NCI-H82 treated with DMSO at 0.1 percent for 48 hours (cell line): ENCODE measurements at regions not wholly inside any gene's neighbourhood (a gene's known extent, or its start where the extent isn't known, plus 50 kb on each side); places are given as distances from the start of the nearest gene placed in this dataset.

Experiments used
- DNase-seq: peaks from one replicate; lab custom pipeline; 2025; ENCODE audit not compliant: unreplicated experiment; lab: John Stamatoyannopoulos, UW

GRCh38 chr13:99862244-99862643, 109.3 kb downstream of the ZIC5 start:
- DNase-seq = no peak

- DNase-seq = no peak
Measured at GRCh38 chr13:99861771-99862170, 109.8 kb downstream of the ZIC5 start.

GRCh38 chr13:99860745-99861144, 110.8 kb downstream of the ZIC5 start:
- DNase-seq = no peak

GRCh38 chr13:99859178-99860177, 112.1 kb downstream of the ZIC5 start:
- no peak for DNase-seq

GRCh38 chr13:99857738-99858137, 113.8 kb downstream of the ZIC5 start:
- no peak for DNase-seq

GRCh38 chr13:99855526-99856420, 115.8 kb downstream of the ZIC5 start:
- no peak for DNase-seq

- no peak for DNase-seq
Measured at GRCh38 chr13:99854366-99854765, 117.2 kb downstream of the ZIC5 start.

GRCh38 chr13:99847318-99847750, 124.2 kb downstream of the ZIC5 start:
- no peak for DNase-seq

- DNase-seq = no peak
Measured at GRCh38 chr13:99845161-99845874, 126.2 kb downstream of the ZIC5 start.

- no peak for DNase-seq
Measured at GRCh38 chr13:99844421-99844820, 127.1 kb downstream of the ZIC5 start.

- DNase-seq = no peak
Measured at GRCh38 chr13:99843872-99844271, 127.7 kb downstream of the ZIC5 start.

- DNase-seq = no peak
Measured at GRCh38 chr13:99842405-99842804, 129.2 kb downstream of the ZIC5 start.

- no peak for DNase-seq
Measured at GRCh38 chr13:99836291-99836690, 135.3 kb downstream of the ZIC5 start.

GRCh38 chr13:99835442-99835841, 136.1 kb downstream of the ZIC5 start:
- DNase-seq = no peak

GRCh38 chr13:99834246-99834645, 137.3 kb downstream of the ZIC5 start:
- no peak for DNase-seq

- DNase-seq = no peak
Measured at GRCh38 chr13:99832347-99832746, 139.2 kb downstream of the ZIC5 start.

GRCh38 chr13:99830931-99831330, 140.6 kb downstream of the ZIC5 start:
- DNase-seq = no peak

GRCh38 chr13:99829593-99830239, 141.9 kb downstream of the ZIC5 start:
- DNase-seq = no peak

GRCh38 chr13:99829161-99829560, 142.4 kb downstream of the ZIC5 start:
- no peak for DNase-seq

- DNase-seq = no peak
Measured at GRCh38 chr13:99828735-99829134, 142.8 kb downstream of the ZIC5 start.
